HG02763 (cell line): ENCODE measurements at regions not wholly inside any gene's neighbourhood (a gene's known extent, or its start where the extent isn't known, plus 50 kb on each side); places are given as distances from the start of the nearest gene placed in this dataset.

Experiments used
- ATAC-seq: cut with Tn5 transposase; IDR thresholded peaks from one replicate; pipeline ENCODE4 v1.9.1; 2021; ENCODE audit warnings: mild to moderate bottlenecking, moderate library complexity; ENCODE audit not compliant: unreplicated experiment

DNA sequence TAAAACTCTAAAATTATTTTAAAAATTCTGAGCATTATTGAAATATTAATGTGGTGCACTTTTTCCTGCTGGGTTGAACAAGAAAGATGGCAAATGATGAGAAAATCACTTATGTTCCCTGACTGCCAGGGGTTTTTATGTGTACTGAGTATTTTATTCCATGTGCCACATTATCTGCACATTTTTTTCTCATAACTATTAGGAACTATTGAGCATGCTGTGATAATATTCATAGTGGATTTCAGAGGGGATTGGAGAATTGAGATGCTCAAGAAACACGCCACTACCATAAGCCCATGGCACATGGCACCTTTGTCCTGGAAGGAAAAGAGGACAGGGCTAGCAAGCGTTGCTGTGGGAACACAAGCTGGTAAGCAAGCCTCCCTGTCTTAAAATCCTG lies 478.5 kb upstream of the GYPC start:
- no peak for ATAC-seq

DNA sequence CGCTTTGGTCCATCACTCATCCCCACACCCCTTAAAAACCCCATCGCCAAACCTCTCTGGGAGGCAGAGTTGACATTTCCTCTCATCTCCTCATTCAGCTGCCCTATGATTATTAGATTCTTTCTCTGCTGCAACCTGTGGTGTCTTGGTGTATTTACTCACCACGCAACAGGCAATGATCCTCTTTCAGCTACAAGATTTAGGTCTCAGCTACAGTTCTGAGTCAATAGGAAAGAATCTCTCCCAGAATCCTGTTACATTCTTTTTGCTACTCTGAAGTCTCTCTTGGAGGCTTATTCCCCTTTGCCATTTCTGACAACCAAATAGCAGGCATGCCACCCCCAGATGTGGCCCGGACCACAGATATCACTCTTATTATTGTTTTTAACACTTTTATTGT lies 468.3 kb upstream of the GYPC start:
- no peak for ATAC-seq

DNA sequence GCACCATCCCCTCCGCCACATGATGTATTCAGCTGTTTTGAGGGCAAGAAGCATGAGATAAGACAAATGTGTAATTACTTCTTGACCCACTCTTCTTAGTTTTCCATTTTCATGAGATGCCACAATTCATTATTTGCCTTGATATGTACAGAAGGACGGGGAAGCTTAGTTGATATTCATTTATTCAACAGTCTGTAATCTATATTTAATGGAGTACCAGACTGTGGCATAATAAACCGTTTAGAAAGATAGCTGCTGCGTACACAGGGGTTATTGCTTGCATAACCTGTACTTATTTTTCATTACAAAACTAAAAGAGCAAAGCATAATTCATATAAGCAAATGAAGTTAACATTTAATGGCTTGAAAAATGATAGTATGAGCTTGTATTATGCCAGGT lies 466.4 kb upstream of the GYPC start:
- ATAC-seq = no peak

DNA sequence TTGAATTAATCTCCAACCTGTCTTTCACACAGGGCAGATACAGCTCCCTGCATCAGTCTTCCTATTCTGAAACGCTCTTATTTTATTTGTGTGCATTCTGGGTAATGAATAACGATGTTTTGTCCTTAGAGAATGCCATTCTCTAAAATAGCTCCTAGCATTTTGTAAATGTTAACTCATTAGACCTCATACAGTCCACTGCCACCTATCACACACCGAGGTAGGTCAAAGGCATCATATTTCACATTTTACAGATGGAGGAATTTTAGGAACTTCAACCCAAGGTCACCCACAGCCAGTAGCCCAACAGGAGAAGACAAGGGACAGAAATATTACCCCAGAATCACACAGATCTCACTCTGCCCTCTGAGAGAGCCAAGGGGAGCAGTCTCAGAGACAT lies 455.4 kb upstream of the GYPC start:
- ATAC-seq = no peak

DNA sequence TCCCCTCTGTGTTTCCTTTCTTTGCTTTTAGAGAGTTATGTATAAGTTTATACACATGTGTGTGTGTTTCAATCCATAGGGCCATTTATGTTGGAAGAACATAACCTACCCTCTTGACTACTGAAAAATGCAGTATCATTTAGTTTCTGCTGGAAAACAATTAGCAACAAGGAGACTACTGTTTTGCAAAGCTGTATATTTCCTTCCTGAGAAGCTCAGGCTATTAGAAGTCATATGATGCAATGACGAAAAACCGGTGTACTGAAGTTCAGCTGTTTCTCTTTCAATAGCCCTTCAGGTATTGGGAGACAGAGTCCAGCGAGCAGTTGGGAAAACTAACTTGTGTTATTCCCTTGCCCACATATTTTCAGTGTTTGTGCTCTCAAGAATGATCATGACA lies 447.7 kb upstream of the GYPC start:
- ATAC-seq = no peak

DNA sequence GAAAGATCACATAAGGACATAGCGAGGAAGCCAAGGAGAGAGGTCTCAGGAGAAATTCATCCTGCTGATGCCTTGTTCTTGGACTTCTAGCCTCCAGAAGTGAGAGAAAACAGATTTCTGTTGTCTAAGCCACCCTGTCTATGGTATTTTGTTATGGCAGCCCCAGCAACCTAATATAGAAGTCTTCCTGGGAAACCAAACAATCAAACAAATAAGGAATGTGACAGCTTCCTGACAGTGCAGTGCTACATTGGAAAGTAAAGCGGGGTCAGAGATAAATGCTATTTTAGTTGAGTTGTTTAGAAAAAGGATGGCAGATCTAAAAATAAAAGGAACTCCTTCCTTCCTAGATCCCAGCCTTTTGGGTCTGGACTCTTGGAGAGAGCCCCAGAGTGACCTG lies 443.2 kb upstream of the GYPC start:
- ATAC-seq = no peak

DNA sequence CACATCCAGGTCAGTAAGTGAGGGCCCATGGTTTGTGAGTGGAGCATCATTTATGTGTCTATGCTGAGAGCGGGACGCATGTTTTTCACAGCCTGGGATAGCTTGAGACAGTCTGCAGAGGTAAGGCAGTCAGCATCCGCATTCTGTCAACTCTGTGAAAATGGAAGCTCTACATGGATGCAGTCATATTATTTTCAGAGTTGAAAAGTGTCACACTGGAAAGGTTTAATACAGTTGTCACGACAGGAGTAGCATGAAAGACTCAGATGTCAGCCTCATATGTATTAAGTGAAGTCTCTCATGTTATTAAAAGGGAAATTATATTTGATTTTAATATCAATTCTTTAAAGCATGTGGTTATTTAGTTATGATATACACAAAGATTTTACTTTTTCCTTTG lies 436.9 kb upstream of the GYPC start:
- ATAC-seq = no peak

DNA sequence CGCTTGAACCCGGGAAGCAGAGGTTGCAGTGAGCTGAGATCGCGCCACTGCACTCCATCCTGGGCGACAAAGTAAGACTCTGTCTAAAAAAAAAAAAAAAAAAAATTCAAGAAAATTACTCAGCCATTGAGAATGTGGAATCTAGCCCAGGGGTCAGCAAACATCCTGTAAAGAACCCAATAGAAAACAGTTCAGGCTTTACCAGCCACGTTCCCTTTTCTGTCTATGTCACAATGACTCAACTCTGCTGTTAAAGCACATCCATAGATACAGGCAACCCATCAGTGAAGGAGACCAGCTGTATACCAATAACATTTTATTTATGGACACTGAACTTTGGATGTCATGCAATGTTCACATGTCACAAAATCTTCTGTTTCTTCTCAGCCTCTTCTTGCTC lies 435.6 kb upstream of the GYPC start:
- ATAC-seq = no peak

DNA sequence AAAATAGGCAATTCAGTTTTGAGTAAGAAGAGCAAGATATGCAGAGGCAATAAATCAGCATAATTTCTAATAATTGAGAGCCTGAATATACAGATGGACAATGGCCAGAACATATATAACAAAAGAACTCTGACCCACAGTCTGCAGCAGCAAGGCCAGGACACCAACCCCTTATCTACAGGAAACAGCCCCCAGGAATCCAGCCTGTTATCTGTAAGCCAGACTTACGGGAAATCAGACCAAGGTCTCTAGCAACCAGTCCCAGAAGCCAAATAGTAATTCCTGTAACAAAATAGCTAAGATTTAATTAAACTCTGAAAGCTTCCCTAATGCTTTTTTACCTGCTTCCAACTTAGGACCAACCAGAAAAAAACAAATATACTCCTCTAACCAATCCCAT lies 434.5 kb upstream of the GYPC start:
- ATAC-seq = no peak

DNA sequence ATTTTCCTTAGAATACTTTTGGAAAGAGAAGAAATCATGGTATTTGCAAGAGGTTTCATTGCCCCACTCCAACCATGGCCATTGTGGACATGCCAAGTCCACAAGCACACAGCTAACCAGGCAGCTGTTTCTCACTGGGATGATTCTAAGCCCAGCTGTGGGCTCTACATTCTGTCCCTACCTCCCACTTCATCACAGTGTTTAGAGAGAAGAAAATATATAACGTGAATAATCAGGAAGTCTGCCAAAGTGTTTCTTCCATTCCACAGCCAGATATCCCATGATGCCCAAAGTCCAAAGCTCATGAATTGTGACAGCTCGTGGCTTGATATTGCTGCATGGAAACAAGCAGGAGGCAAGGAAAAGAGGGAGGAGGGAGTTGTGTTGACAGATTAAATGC lies 433.7 kb upstream of the GYPC start:
- ATAC-seq = no peak

DNA sequence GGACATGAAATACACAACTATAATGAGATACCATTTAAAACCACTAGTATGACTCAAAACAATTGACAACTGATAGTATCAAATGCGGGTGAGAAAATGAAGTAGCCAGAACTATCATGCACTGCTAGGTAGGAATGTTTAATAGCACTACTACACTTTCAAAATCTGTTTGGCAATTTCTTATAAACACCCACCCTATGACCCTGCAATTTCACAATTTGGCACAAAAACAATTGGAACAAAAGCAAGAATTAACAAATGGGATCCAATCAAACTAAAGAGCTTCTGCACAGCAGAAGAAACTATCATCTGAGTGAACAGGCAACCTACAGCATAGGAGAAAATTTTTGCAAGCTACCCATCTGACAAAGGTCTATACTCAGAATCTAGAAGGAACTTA lies 431.2 kb upstream of the GYPC start:
- ATAC-seq = no peak

DNA sequence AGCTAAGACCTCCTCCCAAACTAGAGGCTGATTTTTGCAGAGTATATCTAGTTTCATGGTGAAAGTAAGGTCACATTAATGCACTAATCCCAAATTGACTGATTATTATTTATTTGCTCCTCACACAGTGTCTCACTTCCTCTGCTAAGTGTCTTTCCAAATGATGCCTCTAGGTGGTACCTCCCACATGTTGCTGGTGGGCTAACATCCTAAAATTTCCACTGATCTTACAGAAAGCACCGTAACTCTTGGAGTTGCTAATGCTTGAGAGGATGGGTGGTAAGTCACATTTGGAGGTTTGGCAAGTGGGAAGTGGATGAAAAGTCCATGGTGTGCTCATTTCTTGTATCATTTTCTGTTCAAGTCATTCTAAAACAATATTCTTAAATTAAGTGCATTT lies 428.7 kb upstream of the GYPC start:
- ATAC-seq = no peak

DNA sequence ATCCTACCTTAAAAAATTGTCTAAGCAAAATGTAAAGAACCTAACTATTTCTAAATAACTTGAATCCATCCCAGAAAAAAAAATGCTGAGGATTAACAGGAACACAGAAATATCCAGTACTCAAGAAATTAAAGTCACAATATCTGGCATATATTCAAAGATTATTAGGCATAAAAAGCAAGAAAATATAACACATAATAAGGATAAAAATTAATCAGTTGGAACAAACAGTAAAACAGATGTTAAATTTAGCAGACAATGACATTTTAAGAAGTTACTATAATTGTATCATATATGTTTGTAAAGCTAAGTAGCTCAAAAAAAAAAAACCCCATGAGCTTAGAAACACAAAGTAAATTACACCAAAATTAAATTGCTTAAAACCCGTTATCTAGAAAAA lies 427.4 kb upstream of the GYPC start:
- no peak for ATAC-seq

DNA sequence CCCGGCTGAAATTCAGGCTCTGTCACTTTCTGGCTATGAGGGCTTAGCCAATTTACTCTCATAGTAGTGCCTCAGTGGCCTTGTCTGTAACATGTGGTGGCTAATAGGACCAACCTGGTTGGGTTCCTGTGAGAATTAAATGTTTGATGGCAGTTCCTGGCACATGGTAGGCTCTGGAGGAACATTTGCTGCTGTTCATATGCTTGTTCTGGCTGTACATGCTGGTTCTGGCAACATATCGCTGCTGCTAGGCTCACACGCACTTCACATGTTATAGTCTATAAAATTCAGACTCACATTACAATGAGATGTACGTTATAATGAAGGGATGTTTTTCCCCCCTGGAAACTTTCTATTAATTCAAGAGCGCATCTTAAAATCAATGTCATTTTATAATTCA lies 417.7 kb upstream of the GYPC start:
- no peak for ATAC-seq

DNA sequence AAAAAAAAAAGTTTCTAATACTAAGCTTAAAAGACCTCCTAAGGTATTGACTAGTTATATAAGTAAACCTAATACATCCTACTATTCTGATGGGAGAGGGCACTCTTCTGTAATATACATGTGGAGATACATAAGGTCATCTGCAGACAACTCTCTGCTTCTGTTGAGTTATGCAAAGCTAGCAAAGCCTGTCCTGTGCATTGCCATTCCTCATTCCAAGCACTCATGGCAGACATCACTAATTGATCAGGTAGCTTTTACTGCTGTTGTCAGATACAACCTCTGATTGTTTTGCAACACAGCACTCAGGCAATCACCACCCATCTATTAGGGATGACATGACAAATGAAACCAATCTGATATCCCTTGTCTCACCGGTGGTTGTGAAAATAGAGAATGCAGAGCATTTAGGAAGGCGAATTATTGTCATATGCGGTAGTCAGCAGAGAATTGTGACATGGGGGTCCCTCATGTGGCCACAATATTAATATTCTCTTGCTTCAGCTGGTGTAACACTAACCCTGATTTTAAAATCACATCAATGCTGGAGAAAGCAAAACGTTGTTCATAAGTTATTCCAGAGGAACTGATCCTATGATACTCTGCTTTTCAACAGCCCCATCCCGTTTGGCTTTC lies 416.5 kb upstream of the GYPC start:
- ATAC-seq = no peak

DNA sequence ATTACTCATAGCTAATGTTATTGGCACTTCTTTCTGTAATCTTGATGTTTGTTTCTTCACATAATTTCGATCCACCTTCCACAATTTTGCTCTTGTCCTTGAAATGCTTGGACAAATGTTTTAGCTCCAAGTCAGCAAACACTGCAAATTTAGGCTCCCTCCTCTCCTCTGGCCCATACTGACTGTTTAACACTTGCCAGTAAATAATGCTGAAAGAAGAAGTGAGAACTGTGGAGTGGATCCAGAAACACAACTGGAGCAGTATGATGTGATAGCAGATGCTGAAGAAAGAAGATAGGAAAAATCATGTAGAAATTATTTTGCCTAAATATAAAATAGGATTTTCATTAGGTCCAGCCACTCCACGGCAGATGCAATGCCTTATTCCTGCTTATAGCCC lies 415.0 kb upstream of the GYPC start:
- ATAC-seq = no peak

DNA sequence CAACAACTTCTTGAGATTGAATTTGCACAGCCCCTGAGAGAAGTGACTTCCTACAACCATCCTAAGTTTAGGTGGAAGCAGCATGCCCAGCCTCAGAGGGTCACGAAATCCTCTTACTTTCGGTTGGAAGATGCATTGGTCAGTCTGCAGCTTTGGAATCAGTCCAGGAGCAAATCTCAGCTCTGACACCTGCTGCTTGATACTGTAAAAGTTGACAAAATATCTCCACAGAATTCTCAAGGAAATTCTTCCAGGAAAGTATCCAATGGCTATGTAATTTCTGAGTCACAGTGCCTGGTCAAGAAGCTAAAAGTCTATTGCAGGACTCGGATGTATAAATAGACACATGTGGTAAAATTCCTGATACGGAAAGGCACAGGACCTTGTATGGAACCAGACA lies 414.5 kb upstream of the GYPC start:
- ATAC-seq = no peak

DNA sequence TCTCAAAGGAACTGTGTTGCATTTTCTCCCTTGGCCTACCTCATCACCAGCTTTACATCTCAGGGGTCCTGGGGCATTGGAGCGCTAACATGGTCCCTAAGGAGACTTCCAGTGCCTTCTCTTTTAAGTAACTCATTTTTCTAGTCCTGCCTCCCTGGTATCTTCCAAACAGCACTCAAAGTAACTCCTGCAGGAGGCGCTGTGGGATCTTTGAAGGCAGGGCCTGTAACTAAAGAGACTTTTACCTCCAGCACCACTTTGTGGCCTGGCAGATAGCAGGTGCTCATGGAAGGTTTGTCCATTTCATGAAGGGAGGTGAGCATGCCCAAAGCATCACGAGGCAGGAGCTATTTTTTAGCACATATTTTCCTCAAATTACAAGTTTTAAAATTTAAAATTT lies 411.0 kb upstream of the GYPC start:
- peak; percentile 51 for ATAC-seq

DNA sequence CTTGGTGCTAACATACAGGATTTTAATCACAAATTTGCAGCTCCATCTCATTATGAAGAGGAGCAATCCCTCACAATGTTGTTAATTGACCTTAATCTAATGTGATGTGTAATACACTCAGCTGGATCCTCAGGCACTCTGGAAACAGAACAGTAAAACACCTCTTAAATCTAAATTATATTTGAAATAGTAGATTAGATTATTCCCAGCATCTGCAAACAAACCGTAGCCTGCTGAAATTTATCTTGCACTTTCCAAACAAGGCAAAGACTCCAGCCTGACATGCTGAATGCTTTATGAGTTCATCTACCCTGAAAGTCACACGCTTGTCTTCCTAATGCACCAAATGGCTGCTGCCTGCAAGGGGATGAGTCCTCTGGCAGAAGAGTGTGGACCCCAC lies 402.3 kb upstream of the GYPC start:
- no peak for ATAC-seq

DNA sequence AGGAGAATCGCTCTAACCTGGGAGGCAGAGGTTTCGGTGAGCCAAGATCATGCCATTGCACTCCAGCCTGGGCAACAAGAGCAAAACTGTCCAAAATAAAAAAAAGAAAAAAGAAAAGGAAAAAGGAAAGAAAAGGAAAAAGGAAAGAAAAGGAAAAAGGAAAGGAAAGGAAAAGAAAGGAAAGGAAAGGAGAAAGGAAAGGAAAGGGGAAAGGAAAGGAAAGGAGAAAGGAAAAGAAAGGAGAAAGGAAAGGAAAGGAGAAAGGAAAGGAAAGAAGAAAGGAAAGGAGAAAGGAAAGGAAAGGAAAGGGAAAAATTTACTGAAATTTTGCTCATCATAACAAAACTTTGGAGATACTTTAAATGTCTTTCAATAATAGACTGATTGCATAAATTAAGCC lies 391.3 kb upstream of the GYPC start:
- ATAC-seq = no peak

DNA sequence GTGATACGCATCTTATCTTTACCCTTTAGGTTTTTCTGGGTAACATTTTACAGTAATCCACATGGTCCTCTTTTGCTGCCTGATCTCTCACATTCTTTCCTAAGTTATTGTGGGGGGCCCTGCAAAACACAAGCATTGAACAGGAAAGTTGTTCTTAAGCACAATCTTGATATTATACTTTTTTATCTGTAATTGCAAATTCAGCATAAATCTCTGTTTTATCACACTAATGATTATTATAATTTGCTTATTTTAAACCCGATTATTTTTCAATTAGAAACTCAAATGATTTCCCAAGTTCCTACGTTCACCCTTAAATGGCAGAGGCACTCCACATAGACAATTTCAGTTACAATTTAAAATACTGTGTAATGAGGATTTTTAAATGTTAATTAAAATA lies 386.0 kb upstream of the GYPC start:
- no peak for ATAC-seq

DNA sequence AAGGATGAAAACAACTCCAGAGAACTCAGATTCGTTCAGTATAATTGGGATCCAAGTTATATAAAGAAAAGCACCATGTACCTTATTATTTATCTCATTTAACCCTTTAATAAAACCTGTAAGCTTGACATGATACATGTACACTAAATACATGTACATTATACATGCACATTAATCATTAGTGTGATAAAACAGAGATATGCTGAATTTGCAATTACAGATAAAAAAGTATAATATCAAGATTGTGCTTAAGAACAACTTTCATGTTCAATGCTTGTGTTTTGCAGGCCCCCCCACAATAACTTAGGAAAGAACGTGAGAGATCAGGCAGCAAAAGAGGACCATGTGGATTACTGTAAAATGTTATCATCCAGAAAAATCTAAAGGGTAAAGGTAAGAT lies 385.4 kb upstream of the GYPC start:
- ATAC-seq = no peak

DNA sequence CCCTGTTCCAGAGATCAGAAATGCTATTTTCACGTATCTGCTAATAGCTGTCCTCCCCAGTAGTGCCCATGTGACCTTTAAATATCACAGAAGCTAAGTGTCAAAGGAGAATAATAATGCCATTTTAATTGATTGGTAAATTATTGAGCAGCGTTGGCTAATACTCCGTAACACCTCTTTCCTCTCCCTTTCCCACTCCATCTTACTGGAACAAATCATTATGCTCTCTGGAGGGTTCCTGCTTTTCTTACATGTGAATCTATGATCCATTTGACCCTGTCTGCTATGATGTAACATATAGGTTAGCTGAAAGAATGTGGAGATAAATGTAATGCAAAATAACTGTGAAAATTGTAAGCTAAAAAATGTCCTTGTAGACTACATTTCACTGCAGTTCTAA lies 383.6 kb upstream of the GYPC start:
- ATAC-seq = no peak

DNA sequence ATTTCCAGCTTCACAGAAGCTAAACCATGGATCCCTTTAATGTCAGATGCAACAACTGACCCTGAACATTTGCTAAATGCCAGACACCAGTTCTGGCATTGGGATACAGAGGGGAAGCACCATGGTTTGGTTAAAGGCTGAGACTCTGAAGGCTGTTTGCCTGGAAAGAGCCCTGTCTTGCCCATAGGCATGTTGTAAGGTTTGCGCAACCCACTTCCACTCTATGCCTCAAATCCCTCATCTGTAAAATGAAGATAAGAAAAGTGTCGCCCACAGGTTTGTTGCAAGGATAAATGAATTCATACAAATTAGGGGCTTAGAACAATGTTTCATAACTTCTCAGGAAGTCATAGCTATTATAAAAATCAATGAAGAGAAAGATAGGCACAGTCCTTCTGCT lies 380.9 kb upstream of the GYPC start:
- ATAC-seq = no peak
